Adrenal gland (tissue), 5 donors: ENCODE measurements at regions not wholly inside any gene's neighbourhood (a gene's known extent, or its start where the extent isn't known, plus 50 kb on each side); places are given as distances from the start of the nearest gene placed in this dataset.
"Not testable (repeated sequence)": the region's sequence is repeated elsewhere in the genome, so short reads cannot be mapped to it uniquely, and the experiment has no call there.

Experiments
- POLR2A ChIP-seq, 2 donors: fragments of 450-650 bp; IDR thresholded peaks; one replicate each; pipeline ENCODE4 v1.6.1; 2017; ENCODE audit warnings: antibody characterized with exemption in 2 of 2, mild to moderate bottlenecking in 2 of 2, moderate library complexity in 1 of 2
- TF ChIP-seq, protein P1 (sequence below), 6 experiments: fragments of 450-650 bp in 4 of 6; fragments of 200-600 bp in 2 of 6; sonication (generic) in 1 of 6; IDR thresholded peaks; 1 replicate in 5 of 6; 2 replicates in 1 of 6; pipeline versions ENCODE4 v1.5.1 to v1.8.0; 2016 to 2021; ENCODE audit warnings: antibody characterized with exemption in 6 of 6, mild to moderate bottlenecking in 2 of 6, moderate library complexity in 1 of 6
- donor health status: DM: no; HTN: no; CAD: no.

DNA sequence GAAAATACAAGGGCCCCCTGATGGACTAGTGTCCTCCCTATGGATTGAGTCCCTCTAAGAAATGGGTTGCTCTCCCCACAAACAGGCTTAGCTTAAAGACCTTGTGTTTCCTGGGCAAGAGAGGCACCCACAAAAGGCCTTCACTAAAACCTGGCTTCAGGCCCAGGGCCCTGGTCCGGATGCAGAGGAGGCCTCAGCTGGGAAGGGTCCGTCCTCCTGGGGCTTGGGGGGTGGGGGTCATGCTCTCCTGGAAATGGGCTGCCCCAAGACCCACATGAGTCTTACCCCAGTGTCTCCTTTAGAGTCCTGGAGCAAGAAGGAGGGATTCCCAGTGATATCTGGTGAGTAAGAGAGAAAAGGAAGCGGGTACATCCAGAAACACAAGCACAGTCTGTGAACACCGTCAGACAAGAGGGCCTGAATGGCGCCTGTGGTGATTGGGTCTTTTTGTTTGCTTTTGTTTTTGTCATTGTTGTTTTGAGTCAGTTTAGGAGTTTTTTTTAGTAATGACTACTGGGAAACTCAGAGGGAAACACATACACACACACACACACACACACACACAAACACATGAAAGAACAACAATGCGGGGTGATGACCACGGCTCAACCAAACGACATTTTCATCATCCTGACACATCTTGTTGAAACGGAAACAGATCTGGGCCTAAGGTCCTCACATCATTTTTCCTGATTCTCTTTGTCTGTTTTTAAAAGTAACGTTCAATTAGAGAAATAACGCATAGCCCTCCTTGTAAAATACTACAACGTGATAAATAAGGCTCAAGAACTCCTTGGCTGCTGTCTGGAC is 292.3 kb downstream of the BCL2L11 start:
- TF ChIP-seq, protein P1, sequence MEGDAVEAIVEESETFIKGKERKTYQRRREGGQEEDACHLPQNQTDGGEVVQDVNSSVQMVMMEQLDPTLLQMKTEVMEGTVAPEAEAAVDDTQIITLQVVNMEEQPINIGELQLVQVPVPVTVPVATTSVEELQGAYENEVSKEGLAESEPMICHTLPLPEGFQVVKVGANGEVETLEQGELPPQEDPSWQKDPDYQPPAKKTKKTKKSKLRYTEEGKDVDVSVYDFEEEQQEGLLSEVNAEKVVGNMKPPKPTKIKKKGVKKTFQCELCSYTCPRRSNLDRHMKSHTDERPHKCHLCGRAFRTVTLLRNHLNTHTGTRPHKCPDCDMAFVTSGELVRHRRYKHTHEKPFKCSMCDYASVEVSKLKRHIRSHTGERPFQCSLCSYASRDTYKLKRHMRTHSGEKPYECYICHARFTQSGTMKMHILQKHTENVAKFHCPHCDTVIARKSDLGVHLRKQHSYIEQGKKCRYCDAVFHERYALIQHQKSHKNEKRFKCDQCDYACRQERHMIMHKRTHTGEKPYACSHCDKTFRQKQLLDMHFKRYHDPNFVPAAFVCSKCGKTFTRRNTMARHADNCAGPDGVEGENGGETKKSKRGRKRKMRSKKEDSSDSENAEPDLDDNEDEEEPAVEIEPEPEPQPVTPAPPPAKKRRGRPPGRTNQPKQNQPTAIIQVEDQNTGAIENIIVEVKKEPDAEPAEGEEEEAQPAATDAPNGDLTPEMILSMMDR (IDR thresholded peaks at IDR 0.05) = not testable (repeated sequence)
- not testable (repeated sequence) for TF ChIP-seq POLR2A (IDR thresholded peaks at IDR 0.05)
